GM12891 (cell line): ENCODE measurements at regions not wholly inside any gene's neighbourhood (a gene's known extent, or its start where the extent isn't known, plus 50 kb on each side); places are given as distances from the start of the nearest gene placed in this dataset.

Experiments
- DNase-seq: peaks from one replicate; pipeline ENCODE4 v3.0.0; 2011; ENCODE audit warnings: low spot score; ENCODE audit not compliant: insufficient read length
- FAIRE-seq: peaks from 2 replicates; lab custom pipeline; 2011; peaks lifted over from hg19 to GRCh38; lab: Jason Lieb, UNC
- PAX5 ChIP-seq: IDR thresholded peaks from 2 replicates; pipeline ENCODE4 v1.6.1; 2011; ENCODE audit warnings: low read length, moderate library complexity, mild to moderate bottlenecking; ENCODE audit not compliant: insufficient read depth, severe bottlenecking
- POLR2A ChIP-seq: IDR thresholded peaks from 2 replicates; pipeline ENCODE4 v1.6.1; 2011; ENCODE audit warnings: low read depth, low read length, control low read depth
- POLR2AphosphoS5 ChIP-seq: IDR thresholded peaks from 2 replicates; pipeline ENCODE4 v1.6.1; 2011; ENCODE audit warnings: low read depth, low read length, control low read depth
- POU2F2 ChIP-seq: IDR thresholded peaks from 2 replicates; pipeline ENCODE4 v1.6.1; 2011; ENCODE audit warnings: low read depth, mild to moderate bottlenecking, control low read depth, low read length, moderate library complexity
- SPI1 ChIP-seq: IDR thresholded peaks from 2 replicates; pipeline ENCODE4 v1.6.1; 2011; ENCODE audit warnings: low read depth, low read length, control low read depth
- TAF1 ChIP-seq: IDR thresholded peaks from 2 replicates; pipeline ENCODE4 v1.6.1; 2011; ENCODE audit warnings: low read depth, low read length, control low read depth

GRCh38 chr5:145236127-145236526 lies 599.0 kb downstream of the PRELID2 start:
- DNase-seq (no peak), FAIRE-seq (no peak)
- TF ChIP-seq PAX5 = no peak
- no peak for TF ChIP-seq POLR2A
- TF ChIP-seq POLR2AphosphoS5 = no peak
- TF ChIP-seq SPI1 = no peak
- no peak for TF ChIP-seq TAF1
- TF ChIP-seq POU2F2 = no peak

- TF ChIP-seq PAX5 = no peak
- TF ChIP-seq POLR2A = no peak
- no peak for TF ChIP-seq SPI1
- TF ChIP-seq POLR2AphosphoS5 = no peak
- no peak for TF ChIP-seq POU2F2
- TF ChIP-seq TAF1 = no peak
- FAIRE-seq = no peak
- DNase-seq = no peak
These were observed 601.7 kb downstream of the PRELID2 start for GRCh38 chr5:145233461-145233860.

- FAIRE-seq (no peak), DNase-seq (no peak)
- TF ChIP-seq SPI1 (no peak), POU2F2 (no peak), POLR2A (no peak), PAX5 (no peak), POLR2AphosphoS5 (no peak), TAF1 (no peak)
These were observed 604.4 kb downstream of the PRELID2 start for GRCh38 chr5:145230781-145231180.

GRCh38 chr5:145228564-145228963 lies 606.6 kb downstream of the PRELID2 start:
- DNase-seq (no peak), FAIRE-seq (no peak)
- TF ChIP-seq SPI1 (no peak), PAX5 (no peak), POLR2AphosphoS5 (no peak), POU2F2 (no peak), POLR2A (no peak), TAF1 (no peak)

GRCh38 chr5:145227881-145228280 lies 607.3 kb downstream of the PRELID2 start:
- FAIRE-seq = no peak
- DNase-seq = no peak
- TF ChIP-seq POLR2A (no peak), PAX5 (no peak), SPI1 (no peak), POU2F2 (no peak), TAF1 (no peak), POLR2AphosphoS5 (no peak)

- no peak for FAIRE-seq
- TF ChIP-seq SPI1 (no peak), PAX5 (no peak), POU2F2 (no peak), POLR2A (no peak), TAF1 (no peak), POLR2AphosphoS5 (no peak)
- no peak for DNase-seq
These were observed 608.4 kb downstream of the PRELID2 start for GRCh38 chr5:145226726-145227125.

- FAIRE-seq (no peak), DNase-seq (no peak)
- no peak for TF ChIP-seq POU2F2
- TF ChIP-seq SPI1 = no peak
- no peak for TF ChIP-seq POLR2AphosphoS5
- TF ChIP-seq PAX5 = no peak
- no peak for TF ChIP-seq POLR2A
- TF ChIP-seq TAF1 = no peak
These were observed 609.6 kb downstream of the PRELID2 start for GRCh38 chr5:145225529-145225928.

GRCh38 chr5:145223582-145223981 lies 611.6 kb downstream of the PRELID2 start:
- no peak for TF ChIP-seq TAF1
- TF ChIP-seq POLR2AphosphoS5 = no peak
- TF ChIP-seq POLR2A = no peak
- no peak for TF ChIP-seq PAX5
- TF ChIP-seq POU2F2 = no peak
- TF ChIP-seq SPI1 = no peak
- FAIRE-seq (no peak), DNase-seq (no peak)

- FAIRE-seq (no peak), DNase-seq (no peak)
- TF ChIP-seq POLR2AphosphoS5 (no peak), POLR2A (no peak), POU2F2 (no peak), PAX5 (no peak), SPI1 (no peak), TAF1 (no peak)
These were observed 612.5 kb downstream of the PRELID2 start for GRCh38 chr5:145222622-145223021.

- DNase-seq (no peak), FAIRE-seq (no peak)
- TF ChIP-seq TAF1 = no peak
- TF ChIP-seq POU2F2 = no peak
- TF ChIP-seq POLR2A = no peak
- TF ChIP-seq PAX5 = no peak
- no peak for TF ChIP-seq POLR2AphosphoS5
- no peak for TF ChIP-seq SPI1
These were observed 613.7 kb downstream of the PRELID2 start for GRCh38 chr5:145221416-145221815.
